HCT116 (cell line): ENCODE measurements at regions not wholly inside any gene's neighbourhood (a gene's known extent, or its start where the extent isn't known, plus 50 kb on each side); places are given as distances from the start of the nearest gene placed in this dataset.

ENCODE experiments used
- ATAC-seq: fragments of 200-7000 bp; cut with Tn5 transposase; 2 replicates; pipeline ENCODE4 v1.9.1; 2020; ENCODE audit warnings: mild to moderate bottlenecking, moderate library complexity
- BruUV-seq: library from RNA; stranded (reverse); fragments of 400-500 nt; replicated peaks from 2 replicates; lab custom pipeline; 2021; lab: Mats Ljungman, UMichigan
- CTCF ChIA-PET: fragments of 300-600 bp; sonication (Branson Sonifier 250); formaldehyde crosslinking; loops from one replicate; lab custom pipeline; 2021; ENCODE audit warnings: antibody characterized with exemption; lab: Charles Lee
- POLR2A ChIA-PET: fragments of 300-600, 350-600 bp; sonication (Branson Sonifier 250); formaldehyde crosslinking; loops from one replicate; lab custom pipeline; 2021; ENCODE audit warnings: antibody characterized with exemption; lab: Charles Lee
- RAD21 ChIA-PET, 2 experiments: fragments of 300-600 bp; sonication (Branson Sonifier 250); formaldehyde crosslinking; loops; one replicate each; lab custom pipeline; 2023; ENCODE audit warnings: low total read pairs in 2 of 2; ENCODE audit not compliant: uncharacterized antibody in 2 of 2, unreplicated experiment in 2 of 2, low non-redundant PET in 1 of 2; lab: Charles Lee
- DNase-seq: peaks from one replicate; pipeline ENCODE4 v3.0.0-alpha.2; 2010; ENCODE audit warnings: low read depth, low spot score
- H2AFZ ChIP-seq: fragments of 200-600 bp; shearing (Covaris generic), sonication (generic); 2 replicates; pipeline ENCODE4 v1.6.1; 2017; ENCODE audit warnings: low read depth, mixed run types, mixed read lengths, antibody characterized with exemption, low read length; ENCODE audit not compliant: poor library complexity, severe bottlenecking
- H3K27ac ChIP-seq: 2 replicates; pipeline ENCODE4 v1.5.1; 2012; ENCODE audit warnings: low read depth, low read length
- H3K27me3 ChIP-seq: fragments of 200-600 bp; sonication (generic); 2 replicates; pipeline ENCODE4 v1.6.1; 2016; ENCODE audit warnings: mixed run types, low read length, mixed read lengths; ENCODE audit not compliant: insufficient read depth
- H3K36me3 ChIP-seq, 2 experiments: fragments of 200-500 bp in 1 of 2; fragments of 200-600 bp in 1 of 2; sonication (Bioruptor generic) in 1 of 2; sonication (generic) in 1 of 2; 2 replicates each; pipeline versions ENCODE4 v1.5.1 to v1.6.1; 2014 to 2016; ENCODE audit warnings: low read length in 2 of 2, inconsistent platforms in 1 of 2, mixed read lengths in 1 of 2, mixed run types in 1 of 2; ENCODE audit not compliant: insufficient read depth in 2 of 2, control insufficient read depth in 1 of 2
- H3K4me1 ChIP-seq, 2 experiments: fragments of 200-600 bp in 1 of 2; sonication (generic) in 1 of 2; 2 replicates each; pipeline versions ENCODE4 v1.5.1 to v1.6.1; 2012 to 2017; ENCODE audit warnings: low read length in 2 of 2, inconsistent platforms in 1 of 2, mild to moderate bottlenecking in 1 of 2, mixed read lengths in 1 of 2, mixed run types in 1 of 2, moderate library complexity in 1 of 2; ENCODE audit not compliant: insufficient read depth in 2 of 2, control insufficient read depth in 1 of 2
- H3K4me2 ChIP-seq: fragments of 200-600 bp; sonication (generic); 2 replicates; pipeline ENCODE4 v1.6.1; 2017; ENCODE audit warnings: mixed run types, low read length, mixed read lengths
- H3K4me3 ChIP-seq, 2 experiments: fragments of 200-600 bp in 1 of 2; sonication (generic) in 1 of 2; replicated peaks in 1 of 2; 2 replicates each; pipeline ENCODE4 v1.5.1; 2011 to 2016; ENCODE audit warnings: low read length in 2 of 2, control low read depth in 1 of 2, low read depth in 1 of 2, mild to moderate bottlenecking in 1 of 2, mixed read lengths in 1 of 2, mixed run types in 1 of 2
- H3K79me2 ChIP-seq: fragments of 200-600 bp; sonication (generic); 2 replicates; pipeline ENCODE4 v1.6.1; 2017; ENCODE audit warnings: mild to moderate bottlenecking, mixed run types, low read length, moderate library complexity, mixed read lengths; ENCODE audit not compliant: insufficient read depth
- H3K9ac ChIP-seq: fragments of 200-600 bp; sonication (generic); 2 replicates; pipeline ENCODE4 v1.6.1; 2016; ENCODE audit warnings: low read length, mixed read lengths
- H3K9me2 ChIP-seq: fragments of 200-600 bp; sonication (generic), shearing (Covaris generic); 2 replicates; pipeline ENCODE4 v1.6.1; 2017; ENCODE audit warnings: mixed run types, mild to moderate bottlenecking, moderate library complexity; ENCODE audit not compliant: insufficient read depth
- H3K9me3 ChIP-seq, 2 experiments: fragments of 200-500 bp in 1 of 2; fragments of 200-600 bp in 1 of 2; sonication (Bioruptor generic) in 1 of 2; sonication (generic) in 1 of 2; 2 replicates each; pipeline ENCODE4 v1.6.1; 2014 to 2017; ENCODE audit warnings: low read length in 2 of 2, mixed read lengths in 2 of 2, inconsistent platforms in 1 of 2, low read depth in 1 of 2, mild to moderate bottlenecking in 1 of 2, mixed run types in 1 of 2, moderate library complexity in 1 of 2; ENCODE audit not compliant: control insufficient read depth in 1 of 2, insufficient read depth in 1 of 2
- H4K20me1 ChIP-seq: fragments of 200-600 bp; sonication (generic), shearing (Covaris generic); 2 replicates; pipeline ENCODE4 v1.6.1; 2017; ENCODE audit warnings: mixed run types, mild to moderate bottlenecking, moderate library complexity; ENCODE audit not compliant: insufficient read depth
- CBX3 ChIP-seq: IDR thresholded peaks from 2 replicates; pipeline ENCODE4 v1.6.1; 2012; ENCODE audit warnings: low read depth
- CEBPB ChIP-seq: IDR thresholded peaks from 2 replicates; pipeline ENCODE4 v1.6.1; 2012; ENCODE audit warnings: low read depth
- CTCF ChIP-seq, 3 experiments: fragments of 200-600 bp in 1 of 3; sonication (generic) in 1 of 3; IDR thresholded peaks in 2 of 3; conservative IDR thresholded peaks in 1 of 3; 2 replicates each; pipeline ENCODE4 v1.5.1; 2012 to 2017; ENCODE audit warnings: low read depth in 2 of 3, low read length in 2 of 3, antibody characterized with exemption in 1 of 3, borderline replicate concordance in 1 of 3, control low read depth in 1 of 3, mild to moderate bottlenecking in 1 of 3, mixed read lengths in 1 of 3, mixed run types in 1 of 3, moderate library complexity in 1 of 3; ENCODE audit not compliant: insufficient read depth in 1 of 3
- EGR1 ChIP-seq: IDR thresholded peaks from 2 replicates; pipeline ENCODE4 v1.6.1; 2012; ENCODE audit warnings: low read depth
- ELF1 ChIP-seq: IDR thresholded peaks from 2 replicates; pipeline ENCODE4 v1.6.1; 2012; ENCODE audit warnings: low read depth, borderline replicate concordance
- EZH2phosphoT487 ChIP-seq: fragments of 200-600 bp; IDR thresholded peaks from 2 replicates; pipeline ENCODE4 v1.6.1; 2018; ENCODE audit warnings: antibody characterized with exemption, borderline replicate concordance
- POLR2A ChIP-seq: IDR thresholded peaks from 2 replicates; pipeline ENCODE4 v1.7.0; 2011; ENCODE audit warnings: borderline replicate concordance; ENCODE audit not compliant: insufficient read depth, insufficient read length; ENCODE audit errors: extremely low read depth
- RAD21 ChIP-seq: IDR thresholded peaks from 2 replicates; pipeline ENCODE4 v1.6.1; 2012; ENCODE audit warnings: low read depth, mild to moderate bottlenecking
- SIN3A ChIP-seq: IDR thresholded peaks from 2 replicates; pipeline ENCODE4 v1.6.1; 2012; ENCODE audit warnings: low read depth
- SRF ChIP-seq: IDR thresholded peaks from 2 replicates; pipeline ENCODE4 v1.6.1; 2012; ENCODE audit warnings: low read depth
- YY1 ChIP-seq: IDR thresholded peaks from 2 replicates; pipeline ENCODE4 v1.6.1; 2011; ENCODE audit warnings: low read length, low read depth, moderate library complexity, mild to moderate bottlenecking; ENCODE audit not compliant: insufficient replicate concordance; ENCODE audit errors: extremely low read depth
- ZBTB33 ChIP-seq: IDR thresholded peaks from 2 replicates; pipeline ENCODE4 v1.6.1; 2011; ENCODE audit warnings: mild to moderate bottlenecking, low read length, moderate library complexity; ENCODE audit not compliant: insufficient replicate concordance; ENCODE audit errors: extremely low read depth
- intact Hi-C: fragments of 100-400 bp; cut with micrococcal nuclease; formaldehyde crosslinking; loops from 2 replicates; pipeline ENCODE4 v1.10.0; 2022

- TF ChIP-seq YY1 (no peak), EGR1 (no peak)
These were observed 165.3 kb upstream of the FBXL7 start (continued) for GRCh38 chr5:15334551-15335266.

GRCh38 chr5:15333091-15333490, 166.9 kb upstream of the FBXL7 start:
- no peak for TF ChIP-seq SIN3A
- ATAC-seq (no peak), DNase-seq (no peak)
- Histone ChIP-seq H3K4me3 (no peak overlapping the region), H3K27ac (no peak overlapping the region), H3K79me2 (no peaks in the 10 kb centered on the region), H3K4me2 (no peak overlapping the region), H4K20me1 (no peaks in the 10 kb centered on the region), H2AFZ (no peak overlapping the region), H3K9me2 (no peaks in the 10 kb centered on the region), H3K4me1 (no peaks in the 10 kb centered on the region), H3K9me3 (peaks cover 0 to 35% of the 10 kb centered on the region in 2 experiments; a peak in 2 of 4 replicates), H3K36me3 (no peaks in the 10 kb centered on the region), H3K9ac (no peak overlapping the region), H3K27me3 (no peaks in the 10 kb centered on the region)
- BruUV-seq: no TSS peak
- POLR2A ChIA-PET: no interaction called here
- CTCF ChIA-PET: no interaction called here
- intact Hi-C loops: no loop called here
- RAD21 ChIA-PET: no interaction called here

- POLR2A ChIA-PET: no interaction called here
- Histone ChIP-seq H3K9me3 (peaks cover 3 to 12% of the 10 kb centered on the region in 2 experiments; a peak in 2 of 4 replicates), H3K4me1 (no peaks in the 10 kb centered on the region), H3K4me3 (no peak overlapping the region), H2AFZ (no peak overlapping the region), H3K27me3 (no peaks in the 10 kb centered on the region), H3K79me2 (no peaks in the 10 kb centered on the region), H4K20me1 (no peaks in the 10 kb centered on the region), H3K27ac (no peak overlapping the region), H3K4me2 (no peak overlapping the region), H3K9ac (no peak overlapping the region), H3K36me3 (no peaks in the 10 kb centered on the region), H3K9me2 (no peaks in the 10 kb centered on the region)
- ATAC-seq (no peak), DNase-seq (no peak)
- intact Hi-C loops: no loop called here
- BruUV-seq: no TSS peak
- RAD21 ChIA-PET: no interaction called here
- CTCF ChIA-PET: no interaction called here
- TF ChIP-seq EGR1: no peak
- no peak for TF ChIP-seq CEBPB
- no peak for TF ChIP-seq CTCF (IDR thresholded peaks at IDR 0.05 in 2 of 3, conservative IDR thresholded peaks at IDR 0.05 in 1 of 3; ENCODE audit: borderline replicate concordance in 1 of 3, insufficient read depth in 1 of 3, low read depth in 2 of 3, low read length in 2 of 3)
- no peak for TF ChIP-seq EZH2phosphoT487
- no peak for TF ChIP-seq SRF
- no peak for TF ChIP-seq ELF1
- no peak for TF ChIP-seq CBX3
- no peak for TF ChIP-seq POLR2A
- no peak for TF ChIP-seq ZBTB33
- no peak for TF ChIP-seq RAD21
These were observed 173.0 kb upstream of the FBXL7 start for GRCh38 chr5:15326932-15327331.
